HepG2 (cell line): ENCODE measurements at regions not wholly inside any gene's neighbourhood (a gene's known extent, or its start where the extent isn't known, plus 50 kb on each side); places are given as distances from the start of the nearest gene placed in this dataset.

ENCODE experiments used
- ATF4 ChIP-seq, 2 experiments: fragments of 450-650 bp in 1 of 2; sonication (generic) in 1 of 2; formaldehyde crosslinking; IDR thresholded peaks; 2 replicates each; pipeline versions ENCODE4 v1.5.0 to v1.8.0; 2020 to 2022; ENCODE audit warnings: mild to moderate bottlenecking in 1 of 2, missing genetic modification reagents in 1 of 2
- ATF6 ChIP-seq: sonication (generic); formaldehyde crosslinking; conservative IDR thresholded peaks from 2 replicates; pipeline ENCODE4 v1.4.0; 2020; ENCODE audit warnings: missing genetic modification reagents
- RFX1 ChIP-seq: fragments of 450-650 bp; IDR thresholded peaks from 2 replicates; pipeline ENCODE4 v1.6.1; 2017
- RFXAP ChIP-seq: sonication (generic); formaldehyde crosslinking; IDR thresholded peaks from 2 replicates; pipeline ENCODE4 v1.4.0; 2020; ENCODE audit warnings: missing genetic modification reagents, borderline replicate concordance
- SAFB2 ChIP-seq: sonication (generic); formaldehyde crosslinking; IDR thresholded peaks from 2 replicates; pipeline ENCODE4 v1.5.1; 2020; ENCODE audit warnings: missing genetic modification reagents, low read depth, mild to moderate bottlenecking, borderline replicate concordance
- SNAPC5 ChIP-seq: sonication (generic); formaldehyde crosslinking; IDR thresholded peaks from 2 replicates; pipeline ENCODE4 v1.8.1; 2023; ENCODE audit warnings: mild to moderate bottlenecking, missing genetic modification reagents, borderline replicate concordance
- TERF1 ChIP-seq: sonication (generic); formaldehyde crosslinking; IDR thresholded peaks from 2 replicates; pipeline ENCODE4 v1.8.0; 2022; ENCODE audit warnings: mild to moderate bottlenecking, missing genetic modification reagents, moderate library complexity
- TRAFD1 ChIP-seq: sonication (generic); formaldehyde crosslinking; IDR thresholded peaks from 2 replicates; pipeline ENCODE4 v1.5.1; 2020; ENCODE audit warnings: missing genetic modification reagents, mild to moderate bottlenecking, borderline replicate concordance
- ZNF225 ChIP-seq: sonication (generic); formaldehyde crosslinking; IDR thresholded peaks from 2 replicates; pipeline ENCODE4 v1.4.0; 2020; ENCODE audit warnings: mild to moderate bottlenecking, missing genetic modification reagents
- ZNF407 ChIP-seq: sonication (generic); formaldehyde crosslinking; IDR thresholded peaks from one replicate; pipeline ENCODE4 v1.5.1; 2020; ENCODE audit warnings: mild to moderate bottlenecking, missing genetic modification reagents; ENCODE audit errors: not compliant biosample characterization
- ZNF468 ChIP-seq: sonication (generic); formaldehyde crosslinking; IDR thresholded peaks from 2 replicates; pipeline ENCODE4 v1.8.0; 2022; ENCODE audit warnings: mild to moderate bottlenecking, moderate library complexity, missing genetic modification reagents
- ZNF597 ChIP-seq: sonication (generic); formaldehyde crosslinking; IDR thresholded peaks from 2 replicates; pipeline ENCODE4 v1.5.0; 2020; ENCODE audit warnings: missing genetic modification reagents
- ZNF792 ChIP-seq: IDR thresholded peaks from 2 replicates; pipeline ENCODE4 v1.6.1; 2016

- no peak for TF ChIP-seq ZNF407
- no peak for TF ChIP-seq ZNF597 (CRISPR knock-in tag)
- no peak for TF ChIP-seq ATF4 (CRISPR knock-in tag; IDR thresholded peaks at IDR 0.05)
- 0 out of 2 replicates have a peak, but pooled peaks have one; percentile 38 for TF ChIP-seq RFXAP
- no peak for TF ChIP-seq TRAFD1 (CRISPR knock-in tag)
- TF ChIP-seq ZNF792: peak; percentile 67; the same call in 1 of the 2 replicates
- no peak for TF ChIP-seq RFX1
- TF ChIP-seq ZNF225 (CRISPR knock-in tag): no peak
- TF ChIP-seq ATF6 (CRISPR knock-in tag): no peak
- TF ChIP-seq SAFB2 (CRISPR knock-in tag): no peak; the same call in 1 of the 2 replicates
- TF ChIP-seq SNAPC5 (CRISPR knock-in tag): peak; percentile 65; the same call in 1 of the 2 replicates
- TF ChIP-seq TERF1: no peak
- no peak for TF ChIP-seq ZNF468 (CRISPR knock-in tag)
Measured at GRCh38 chr15:62886431-62887071, 156.0 kb upstream of the TPM1 start (continued).
